GM18502 (cell line): ENCODE measurements at regions not wholly inside any gene's neighbourhood (a gene's known extent, or its start where the extent isn't known, plus 50 kb on each side); places are given as distances from the start of the nearest gene placed in this dataset.

Source experiments
- ATAC-seq: cut with Tn5 transposase; IDR thresholded peaks from one replicate; pipeline ENCODE4 v1.9.1; 2021; ENCODE audit warnings: mild to moderate bottlenecking; ENCODE audit not compliant: unreplicated experiment, poor library complexity

GRCh38 chr3:72595927-72596610 is 252.2 kb downstream of the SHQ1 start:
- no peak for ATAC-seq

- no peak for ATAC-seq
These were observed 252.9 kb downstream of the SHQ1 start for GRCh38 chr3:72595376-72595775.

DNA sequence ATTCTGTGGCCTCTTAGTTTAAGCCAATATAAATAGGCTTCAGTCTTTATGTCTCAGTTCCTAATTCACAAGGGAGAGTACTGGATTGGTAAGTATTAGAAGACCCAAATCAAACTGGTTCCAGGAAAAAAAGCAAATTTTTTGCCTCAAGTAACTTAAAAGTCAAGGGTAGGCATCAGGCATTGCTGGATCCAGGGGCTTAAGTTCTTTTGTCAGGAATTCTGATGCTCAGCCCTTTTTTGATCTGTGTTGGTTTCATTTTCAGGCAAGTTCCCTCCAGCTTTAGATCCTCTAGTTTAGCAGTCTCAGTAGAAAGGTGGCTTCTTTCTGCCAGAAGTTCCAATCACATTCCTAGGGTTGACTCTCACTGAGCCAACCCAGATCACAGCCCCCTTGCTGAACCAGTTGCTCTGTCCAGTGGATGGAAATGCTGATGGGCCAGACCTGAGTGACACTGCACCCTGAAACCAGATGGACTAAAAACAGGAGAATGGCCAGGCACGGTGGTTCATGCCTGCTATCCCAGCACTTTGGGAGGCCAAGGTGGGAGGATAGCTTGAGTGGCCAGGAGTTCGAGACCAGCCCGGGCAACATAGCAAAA is 253.5 kb downstream of the SHQ1 start:
- no peak for ATAC-seq

DNA sequence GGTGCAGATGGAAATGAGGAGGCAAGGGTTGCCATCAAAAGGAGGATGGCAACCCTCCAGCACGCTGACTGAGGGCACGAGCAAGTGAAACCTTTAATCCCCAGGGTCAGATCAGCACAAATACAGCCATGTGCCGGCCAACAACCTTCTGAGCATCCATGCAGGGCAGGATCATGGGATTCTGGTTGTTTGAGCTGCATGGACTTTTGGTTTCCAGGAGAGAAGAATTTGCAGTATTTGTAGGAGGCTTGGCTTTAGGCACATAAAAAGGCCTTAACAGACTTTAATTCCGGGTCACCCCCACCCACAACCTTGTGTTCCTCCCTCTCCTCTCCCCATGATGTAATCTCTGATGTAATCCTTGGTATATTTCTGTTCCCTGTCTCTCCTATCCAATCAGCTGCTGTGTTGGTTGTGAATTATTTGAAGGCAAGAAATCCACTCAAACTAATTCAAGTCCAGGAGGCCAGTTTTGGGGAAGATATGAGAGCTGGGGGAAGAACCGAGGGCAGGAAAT is 254.3 kb downstream of the SHQ1 start:
- ATAC-seq, result no peak

DNA sequence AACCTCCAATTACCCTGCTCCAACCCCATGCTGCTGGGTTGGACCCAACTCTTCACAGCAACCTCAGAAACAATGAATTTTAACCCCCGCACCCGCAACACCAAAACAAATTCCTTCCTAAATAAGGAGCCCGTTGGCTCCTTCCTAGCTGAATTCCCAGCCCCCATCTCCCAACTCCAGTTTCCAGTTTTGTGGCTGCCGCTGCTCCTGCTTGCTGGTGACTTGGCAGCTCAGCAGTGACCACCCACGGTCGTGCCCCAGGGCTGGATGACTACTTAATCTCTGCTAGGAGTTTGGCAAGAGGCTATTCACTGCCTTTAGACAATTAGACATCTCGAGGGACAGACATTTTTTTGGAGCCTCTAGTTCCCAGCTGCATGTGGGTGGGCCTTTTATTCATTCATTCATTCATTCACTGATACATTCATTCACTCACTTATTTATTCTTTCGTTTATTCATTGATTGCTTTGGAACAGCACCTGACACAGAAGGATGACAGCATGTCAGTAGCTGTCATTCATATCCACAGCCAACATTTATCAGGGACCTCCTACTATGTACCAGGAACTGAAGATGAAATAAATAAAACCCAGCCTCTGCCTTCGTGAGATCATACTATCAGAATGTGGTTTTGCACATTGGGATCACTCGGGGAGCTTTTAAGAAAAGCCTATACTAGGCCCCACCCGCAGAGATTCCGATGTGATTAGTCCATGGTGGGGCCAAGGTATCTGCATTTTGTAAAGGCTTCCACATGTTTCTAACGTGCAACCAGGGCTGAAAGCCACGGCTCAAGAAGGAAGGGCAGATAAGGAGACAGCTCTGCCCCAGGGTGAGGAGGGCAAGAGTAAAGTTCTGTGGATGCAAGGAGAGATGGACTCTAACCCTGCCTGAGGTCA is 256.5 kb downstream of the SHQ1 start:
- no peak for ATAC-seq

DNA sequence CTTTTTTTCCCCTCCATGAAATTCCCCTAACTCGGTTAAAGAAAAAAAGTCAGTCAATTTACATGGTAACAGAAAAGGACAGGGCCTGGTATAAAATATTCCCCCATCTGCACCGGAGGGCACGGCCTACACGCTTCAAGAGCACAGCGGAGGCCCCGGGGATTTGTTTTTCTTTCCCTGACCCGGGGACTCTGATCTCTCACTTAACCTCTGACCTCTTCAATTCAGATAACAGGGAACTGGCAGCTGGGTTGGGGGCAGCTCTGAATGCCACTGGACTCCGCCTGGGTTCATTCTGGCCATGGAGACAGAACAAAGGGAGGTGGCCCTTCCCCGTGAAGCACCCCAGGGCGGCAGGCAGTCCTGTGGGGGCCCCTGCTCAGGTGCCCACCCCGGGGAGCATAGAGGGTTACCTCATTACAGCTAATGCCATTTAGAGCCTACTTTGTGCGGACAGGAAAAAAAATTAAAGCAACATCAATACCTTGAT is 257.5 kb downstream of the SHQ1 start:
- no peak for ATAC-seq

GRCh38 chr3:72587282-72587681 is 261.0 kb downstream of the SHQ1 start:
- no peak for ATAC-seq

GRCh38 chr3:72586694-72587093 is 261.6 kb downstream of the SHQ1 start:
- ATAC-seq, result no peak

DNA sequence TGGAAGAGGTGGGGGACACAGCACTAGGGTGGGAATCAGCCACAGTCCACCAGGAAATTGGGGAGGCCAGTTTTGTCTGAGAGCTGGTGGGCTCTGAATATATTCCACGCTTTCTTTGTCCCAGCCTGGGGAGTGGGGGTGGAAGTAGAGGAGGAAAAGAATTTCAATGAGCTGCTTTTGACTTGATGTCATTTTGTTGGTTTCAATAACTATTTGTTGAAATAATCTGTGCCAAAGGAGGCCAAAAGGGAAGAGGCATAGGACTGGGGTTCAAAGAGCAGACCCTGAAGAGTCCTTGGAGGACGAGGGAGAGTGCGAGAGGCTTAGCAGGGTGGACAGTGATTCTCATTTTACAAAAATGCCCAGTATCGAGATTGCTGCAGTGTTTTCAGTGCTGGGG is 262.3 kb downstream of the SHQ1 start:
- ATAC-seq, result no peak

GRCh38 chr3:72584262-72584661 is 264.0 kb downstream of the SHQ1 start:
- ATAC-seq, result no peak

- ATAC-seq, result no peak
These were observed 265.3 kb downstream of the SHQ1 start for GRCh38 chr3:72582963-72583362.

- ATAC-seq, result peak; percentile 98
These were observed 265.9 kb downstream of the SHQ1 start for GRCh38 chr3:72582211-72582878.

GRCh38 chr3:72580900-72581299 is 267.3 kb downstream of the SHQ1 start:
- no peak for ATAC-seq

DNA sequence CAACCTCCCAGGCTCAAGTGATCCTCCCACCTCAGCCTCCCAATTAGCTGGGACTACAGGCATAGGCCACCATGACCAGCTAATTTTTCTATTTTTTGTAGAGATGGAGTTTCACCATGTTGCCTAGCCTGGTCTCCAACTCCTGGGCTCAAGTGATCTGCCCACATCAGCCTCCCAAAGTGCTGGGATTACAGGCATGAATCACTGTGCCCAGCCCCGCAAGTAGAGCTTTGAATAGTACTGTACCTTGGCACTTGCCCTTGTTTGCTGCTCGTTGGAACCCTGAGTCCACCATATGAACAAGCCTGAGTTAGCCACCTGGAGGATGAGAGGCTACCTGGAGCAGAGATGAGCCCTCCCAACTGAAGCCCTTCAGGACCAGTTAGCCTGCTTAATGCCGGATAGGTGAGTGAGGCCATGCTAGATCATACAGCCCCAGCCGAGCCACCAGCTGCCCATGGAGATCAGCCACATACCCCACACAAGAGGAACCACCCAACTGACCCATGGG is 267.9 kb downstream of the SHQ1 start:
- ATAC-seq, result no peak

- no peak for ATAC-seq
These were observed 268.5 kb downstream of the SHQ1 start for GRCh38 chr3:72579581-72580245.

DNA sequence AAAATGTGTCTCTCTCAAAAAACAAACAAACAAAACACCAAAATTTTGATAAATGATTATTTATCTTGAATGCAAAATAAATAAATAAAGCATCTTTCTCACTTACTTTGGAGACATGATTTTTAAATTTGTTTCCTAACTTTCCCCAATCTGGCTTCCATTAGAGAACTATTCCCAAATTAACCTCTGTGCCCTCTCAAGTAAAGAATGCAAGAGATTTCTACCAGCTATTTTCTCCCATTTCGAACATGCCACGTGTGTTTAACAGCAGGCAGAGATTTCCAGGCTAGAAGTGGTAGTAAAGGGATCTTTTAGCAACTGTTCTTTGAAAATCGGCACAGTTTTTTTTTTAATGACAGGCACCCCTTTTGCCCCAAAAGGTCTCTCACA is 269.1 kb downstream of the SHQ1 start:
- ATAC-seq, result no peak

GRCh38 chr3:72577190-72577589 is 271.1 kb downstream of the SHQ1 start:
- no peak for ATAC-seq

GRCh38 chr3:72576563-72576962 is 271.7 kb downstream of the SHQ1 start:
- no peak for ATAC-seq

GRCh38 chr3:72574144-72574543 is 274.1 kb downstream of the SHQ1 start:
- ATAC-seq, result no peak

DNA sequence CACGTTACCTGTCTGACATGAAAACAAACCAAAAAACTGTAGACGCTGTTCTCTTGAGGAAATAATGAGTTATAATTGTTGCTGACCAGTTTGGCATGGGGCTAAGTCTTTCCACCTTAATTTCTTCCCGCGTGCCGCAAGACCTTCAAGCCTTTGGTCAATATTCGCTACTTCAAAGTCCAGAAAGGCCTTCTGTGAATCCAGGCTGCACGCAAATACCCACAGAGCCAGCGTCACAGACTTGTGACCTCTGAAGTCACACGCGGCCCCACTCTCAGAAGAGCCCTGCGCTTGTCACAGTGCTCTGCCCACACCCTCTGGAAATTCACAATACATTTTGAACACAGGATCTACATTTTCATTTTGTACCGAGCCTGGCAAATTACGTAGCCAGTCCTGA is 275.2 kb downstream of the SHQ1 start:
- no peak for ATAC-seq
